HG03439 (cell line): ENCODE measurements at regions not wholly inside any gene's neighbourhood (a gene's known extent, or its start where the extent isn't known, plus 50 kb on each side); places are given as distances from the start of the nearest gene placed in this dataset.
A peak's percentile ranks its signal among the peaks of the same experiment; 100 is the strongest.

Source experiments
- ATAC-seq: cut with Tn5 transposase; IDR thresholded peaks from one replicate; pipeline ENCODE4 v1.9.1; 2021; ENCODE audit warnings: mild to moderate bottlenecking, moderate library complexity; ENCODE audit not compliant: unreplicated experiment

DNA sequence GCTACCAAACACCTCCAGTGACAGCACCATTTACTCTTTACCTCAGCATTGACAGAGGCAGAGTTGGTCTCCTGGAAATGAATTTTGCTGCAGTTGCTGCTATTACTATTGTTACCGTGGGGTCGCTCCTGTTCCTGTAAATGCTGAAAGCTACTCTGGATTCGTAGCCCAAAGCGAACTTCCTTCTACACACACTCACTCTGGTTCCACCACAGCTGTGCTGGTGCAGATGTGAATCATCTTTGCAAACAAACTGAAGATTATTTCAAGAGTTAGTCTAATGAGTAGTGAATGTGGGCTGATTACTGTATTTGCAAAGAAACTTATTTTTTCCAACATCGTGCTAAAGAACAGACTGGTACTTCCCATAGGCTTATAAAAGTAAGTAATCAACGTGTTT, 304.0 kb downstream of the LPIN1 start:
- no peak for ATAC-seq

DNA sequence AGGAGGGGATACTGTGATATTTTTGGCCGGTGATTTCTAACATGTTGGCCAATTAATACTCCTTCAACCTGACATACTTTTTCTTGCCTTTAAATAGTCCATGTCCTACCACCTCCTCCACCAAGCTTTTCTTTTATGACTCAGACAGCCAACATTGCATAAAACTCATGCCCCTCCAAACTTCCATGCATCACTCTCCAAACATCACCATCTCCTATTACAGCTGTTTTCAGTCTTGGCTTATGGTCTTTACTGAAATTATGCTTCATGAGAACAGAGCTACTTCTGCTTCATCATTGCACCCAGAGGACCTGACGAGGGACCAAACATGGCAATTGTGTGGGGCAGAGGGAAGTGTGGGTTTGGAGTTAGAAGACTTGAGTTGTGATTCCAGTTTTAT, 305.4 kb downstream of the LPIN1 start:
- no peak for ATAC-seq

DNA sequence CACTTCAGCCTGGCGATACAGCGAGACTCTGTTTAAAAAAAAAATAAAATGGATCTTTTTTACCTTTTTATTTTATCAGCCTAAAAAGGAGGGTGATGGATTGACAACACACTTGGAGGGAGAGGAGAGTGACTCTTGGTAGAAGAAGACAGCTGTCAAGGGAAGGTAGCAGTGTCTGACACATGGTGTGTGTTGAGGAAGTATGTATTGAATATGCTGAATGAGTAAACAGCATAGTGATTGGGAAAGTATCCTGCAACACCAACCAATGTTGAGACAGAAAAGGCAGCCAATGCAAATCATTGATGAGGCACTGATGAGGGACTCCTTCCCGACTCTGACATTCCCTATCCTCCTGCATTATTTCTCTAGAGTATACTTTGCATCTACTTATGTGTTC, 306.4 kb downstream of the LPIN1 start:
- ATAC-seq, result no peak

DNA sequence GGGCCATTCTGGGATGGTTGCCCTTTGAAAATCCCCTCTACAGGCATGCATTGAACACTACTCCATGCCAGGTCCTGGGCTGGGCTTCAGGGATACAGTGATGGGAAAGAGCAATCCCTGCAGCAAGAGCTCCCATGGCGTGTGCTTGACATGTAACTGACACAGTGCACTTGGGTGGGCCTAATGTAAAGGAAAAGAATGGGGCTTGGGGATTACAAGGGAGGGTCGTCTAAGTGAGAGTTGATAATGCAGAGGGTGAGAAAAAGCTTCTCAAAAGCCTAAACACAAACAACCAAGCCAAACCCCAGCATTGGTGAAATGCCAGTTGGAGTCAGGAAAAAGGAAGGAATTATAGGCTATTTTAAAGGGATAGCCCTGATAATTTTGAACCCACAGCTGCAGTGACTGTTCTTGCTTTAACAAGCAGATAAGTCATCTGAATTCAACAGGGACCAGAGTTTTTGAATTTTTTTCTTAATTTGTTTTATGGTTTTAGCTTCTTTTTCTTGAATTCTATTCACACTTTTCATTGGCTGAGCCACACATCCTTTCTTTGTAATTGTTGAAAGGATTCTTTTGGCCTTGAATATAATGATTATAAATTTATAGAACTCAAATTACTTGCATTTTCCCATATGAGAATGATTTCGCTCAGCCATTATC, 308.7 kb downstream of the LPIN1 start:
- ATAC-seq, result no peak

DNA sequence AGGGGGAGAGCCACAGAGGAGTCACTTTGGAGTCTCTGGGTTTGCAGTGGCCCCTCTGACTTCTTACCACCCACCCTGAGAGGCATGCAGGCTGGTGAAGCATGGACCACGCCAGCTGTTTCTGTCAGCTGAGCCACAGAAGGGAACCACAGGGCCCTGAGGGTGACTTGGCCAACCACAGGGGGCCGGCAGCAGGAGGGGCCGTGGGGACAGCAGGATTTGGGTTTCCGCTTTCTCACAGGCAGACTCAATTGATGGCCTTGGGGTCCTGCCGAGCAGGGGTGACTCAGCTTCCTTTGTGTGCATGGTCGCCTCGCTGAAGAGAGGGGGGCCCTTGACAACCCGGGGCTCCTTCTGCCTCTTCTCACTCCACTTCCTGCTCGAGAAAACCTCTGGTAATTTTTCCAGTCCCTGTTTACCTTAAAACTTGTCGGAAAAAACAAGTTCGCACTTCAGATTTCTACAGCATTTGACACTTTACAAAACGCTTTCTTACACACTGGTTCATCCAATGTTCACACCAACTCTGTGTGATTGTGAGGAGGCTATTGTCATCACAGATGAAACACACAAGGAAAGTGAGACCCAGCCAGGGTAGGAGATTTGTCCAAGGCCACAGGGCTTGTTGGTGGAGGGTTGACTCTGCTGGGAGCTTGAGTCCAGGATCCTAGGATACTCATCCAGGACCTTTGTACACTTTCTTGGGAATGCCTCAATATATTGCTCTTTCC, 311.2 kb downstream of the LPIN1 start:
- ATAC-seq, result peak; percentile 80

DNA sequence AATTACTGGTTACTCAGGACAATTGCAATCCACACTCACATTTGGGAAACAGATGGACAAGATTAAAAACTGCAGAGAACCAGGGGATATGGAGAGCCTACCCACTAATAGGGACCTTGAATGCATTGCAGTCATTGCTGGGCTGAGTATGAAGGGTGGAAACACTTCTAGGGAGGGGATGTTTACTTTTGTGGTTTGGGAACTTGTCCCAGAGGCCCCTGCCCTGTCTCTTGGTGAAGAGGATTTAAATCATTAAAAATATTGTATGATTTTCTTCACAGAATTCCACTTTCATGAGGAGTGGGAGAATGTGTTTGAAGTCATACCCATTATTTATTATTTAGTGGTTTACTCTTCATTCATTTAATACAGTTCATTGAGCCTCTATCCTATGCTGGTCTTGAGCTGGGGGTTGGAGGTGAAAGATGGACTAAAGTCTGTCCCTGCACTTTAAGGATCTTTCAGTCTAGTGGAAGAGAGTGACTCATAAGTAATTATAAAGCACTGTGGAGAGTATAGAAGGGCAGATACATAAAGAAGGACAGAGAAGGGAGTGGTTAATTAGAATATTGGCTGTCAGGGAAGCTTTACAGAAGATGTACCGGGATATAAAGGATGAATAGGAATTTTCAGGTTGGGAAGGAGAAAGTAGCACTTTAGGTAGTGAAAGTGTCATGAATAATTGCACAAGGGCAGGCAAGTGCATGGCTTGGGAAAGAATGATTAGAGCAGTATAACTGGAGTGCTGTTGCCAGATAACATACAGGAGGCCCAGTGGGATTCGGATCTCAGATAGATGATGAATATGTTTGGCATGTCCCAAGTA, 313.4 kb downstream of the LPIN1 start:
- ATAC-seq, result no peak

DNA sequence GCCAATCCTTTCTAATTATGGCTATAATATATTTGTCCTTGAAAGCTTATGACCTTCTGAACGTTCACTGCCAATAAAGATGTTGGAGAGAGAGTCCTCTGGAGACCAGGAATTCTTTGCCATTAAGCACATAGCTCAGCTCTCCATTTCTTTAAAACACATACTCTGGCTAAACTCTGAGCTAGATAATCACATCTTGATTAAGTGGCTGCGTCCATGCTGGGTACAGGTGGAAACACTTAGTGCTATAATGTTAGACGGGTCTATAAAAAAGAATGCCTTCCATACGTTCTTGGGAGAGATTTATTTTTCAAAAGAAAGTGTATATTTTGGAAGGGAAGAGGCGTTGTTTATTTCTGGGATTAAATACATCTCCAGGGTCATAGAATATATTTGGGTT, 314.5 kb downstream of the LPIN1 start:
- no peak for ATAC-seq

DNA sequence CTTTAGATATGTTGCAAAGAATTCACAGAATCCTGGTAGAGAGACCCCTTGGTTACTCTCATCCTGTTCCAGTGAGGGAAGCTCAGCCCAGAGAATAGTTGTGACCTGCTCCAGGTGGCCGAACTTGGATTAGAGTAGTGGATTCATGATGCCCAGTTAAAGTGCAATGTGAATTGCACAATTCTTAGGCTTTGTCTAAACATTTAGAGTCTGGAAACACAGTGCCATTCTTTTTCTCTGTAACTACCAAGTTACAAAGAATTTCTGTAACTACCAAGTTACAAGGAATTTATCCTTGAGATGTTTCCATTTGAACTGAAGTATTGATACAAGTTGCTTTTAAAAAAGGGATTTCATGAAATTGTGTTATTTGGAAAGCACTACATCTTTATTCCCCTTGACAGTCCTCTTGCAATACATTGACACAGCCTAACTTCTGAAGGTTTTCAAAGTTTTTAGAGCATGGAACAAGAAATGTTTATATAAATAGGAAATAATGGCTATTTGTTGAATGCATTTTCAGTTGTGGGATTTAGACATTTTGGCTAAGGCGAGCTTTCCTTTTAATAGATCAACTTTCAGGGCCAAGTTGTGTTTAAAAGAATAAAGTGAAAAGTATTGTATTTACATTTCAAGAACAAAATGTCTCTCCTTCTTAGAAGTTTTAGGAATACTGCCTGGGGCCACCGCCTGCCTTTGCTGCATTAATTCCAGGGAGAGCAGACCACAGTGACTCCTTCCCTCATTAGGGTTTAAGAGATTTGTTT, 315.0 kb downstream of the LPIN1 start:
- ATAC-seq, result no peak

DNA sequence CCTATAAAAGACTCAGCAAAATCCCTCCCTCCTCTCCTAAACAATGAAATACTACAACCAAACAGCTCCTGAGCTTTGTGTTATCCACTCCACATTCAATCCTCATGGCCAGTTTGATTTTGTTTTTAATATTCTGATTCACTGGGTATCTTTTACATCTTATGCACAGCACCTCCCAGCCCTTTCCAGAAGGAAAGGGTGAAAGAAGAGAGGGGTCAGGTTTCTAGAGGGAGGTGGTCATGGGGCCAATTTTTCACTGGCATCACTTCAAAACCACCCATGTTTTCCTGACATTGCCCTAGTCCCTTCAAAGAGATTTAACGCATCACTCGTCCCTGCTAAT, 315.6 kb downstream of the LPIN1 start:
- no peak for ATAC-seq

DNA sequence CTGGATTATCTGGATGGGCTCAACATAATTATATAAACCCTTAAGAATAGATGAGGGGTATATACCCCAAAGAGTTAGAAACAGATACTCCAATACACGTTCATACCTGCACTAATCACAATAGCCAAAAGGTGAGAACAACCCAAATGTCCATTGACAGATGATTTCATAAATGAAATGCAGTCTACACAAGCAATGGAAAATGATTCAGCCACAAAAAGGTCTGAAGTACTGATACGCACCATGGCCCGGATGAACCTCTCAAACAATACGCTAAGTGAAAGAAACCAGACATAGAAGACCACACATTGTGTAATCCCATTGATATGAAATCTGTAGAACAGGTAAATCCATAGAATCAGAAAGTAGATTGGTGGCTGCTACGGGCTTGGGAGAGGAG, 316.8 kb downstream of the LPIN1 start:
- ATAC-seq, result no peak

DNA sequence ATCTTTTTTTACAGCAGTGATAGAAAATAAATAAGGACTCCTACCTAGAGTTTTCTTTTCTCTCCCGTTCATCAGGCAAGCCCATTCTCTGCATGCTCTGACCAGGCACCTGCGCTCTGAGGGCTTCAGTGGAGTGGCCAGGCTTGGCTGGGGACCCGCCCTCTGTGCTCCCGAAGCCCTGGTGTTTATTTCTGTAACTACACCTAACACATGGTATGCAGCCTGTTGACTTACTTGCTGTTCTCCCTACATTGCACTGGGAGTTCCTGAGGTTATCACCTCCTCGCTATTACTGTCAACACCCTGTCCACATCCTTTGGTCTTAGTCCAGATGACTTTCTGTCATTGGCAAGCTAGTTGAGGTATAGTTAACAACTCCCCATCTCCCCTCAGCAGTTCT, 317.7 kb downstream of the LPIN1 start:
- no peak for ATAC-seq

DNA sequence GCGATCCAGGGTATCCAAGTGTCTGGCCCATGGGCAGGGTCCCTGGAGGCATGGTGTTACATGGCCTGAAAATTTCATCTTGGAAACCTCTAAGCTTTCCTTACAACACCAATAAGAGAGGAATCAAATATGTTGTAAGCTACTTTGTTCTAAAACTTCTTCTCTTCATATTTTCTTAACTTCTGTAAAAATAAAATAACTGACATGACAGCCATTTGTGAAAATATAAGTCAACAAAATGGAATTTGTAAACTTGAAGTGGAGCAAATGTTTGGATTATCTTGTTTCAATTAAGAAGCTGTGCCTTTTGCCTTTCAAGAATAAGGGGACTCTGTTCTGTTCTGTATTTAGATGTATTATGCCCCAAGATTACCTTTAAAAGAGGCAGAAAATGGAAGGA, 319.7 kb downstream of the LPIN1 start:
- ATAC-seq, result no peak

DNA sequence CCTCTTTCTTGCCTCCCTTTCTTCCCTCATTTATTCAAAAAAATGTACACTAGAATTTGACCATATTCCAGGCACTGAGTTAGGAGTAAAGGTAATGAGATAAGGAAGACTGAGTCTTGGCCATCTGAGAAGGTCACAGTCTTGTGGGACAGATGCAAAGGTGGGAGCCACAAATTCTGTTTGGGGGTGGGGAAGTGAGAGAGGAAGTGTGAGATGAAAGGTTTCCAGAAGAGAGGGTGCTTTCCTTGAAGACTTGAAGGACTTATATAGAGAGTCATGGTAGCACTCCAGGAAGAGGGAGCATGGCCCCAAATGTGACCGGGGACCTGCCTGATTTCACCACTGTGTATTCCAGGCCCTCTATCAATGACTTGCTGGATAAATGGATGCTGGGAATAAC, 320.6 kb downstream of the LPIN1 start:
- ATAC-seq, result no peak

DNA sequence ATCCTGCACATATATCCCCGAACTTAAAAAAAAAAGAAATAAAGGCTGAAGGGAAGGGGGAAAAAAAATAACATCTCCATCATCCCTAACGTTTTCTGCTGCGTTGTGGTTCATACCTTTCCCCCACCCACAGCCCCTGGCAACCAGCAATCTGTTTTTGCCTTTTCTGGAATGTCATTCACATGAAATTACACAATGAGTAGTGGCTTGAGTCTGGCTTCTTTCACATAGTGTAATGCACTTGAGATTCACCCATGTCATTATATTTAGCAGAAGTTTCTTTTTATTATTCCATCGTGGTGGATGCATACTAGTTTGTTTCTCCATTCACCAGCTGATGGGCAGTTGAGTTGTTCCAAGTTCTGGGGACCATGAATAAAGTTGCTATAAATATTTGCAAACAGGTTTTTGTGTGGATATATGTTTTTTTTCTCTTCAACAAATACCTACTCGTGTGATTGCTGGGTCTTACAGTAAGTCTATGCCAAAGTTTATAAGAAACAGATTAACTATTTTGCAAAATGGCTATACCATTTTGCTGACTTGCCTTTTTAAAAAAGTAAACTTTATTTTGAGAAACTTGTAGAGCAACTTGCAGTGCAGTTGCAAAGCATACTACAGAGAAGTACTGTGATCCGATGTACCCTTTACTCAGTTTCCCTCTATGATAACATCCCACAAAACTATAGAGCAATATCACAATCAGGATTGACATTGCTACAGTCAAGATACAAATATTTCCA, 322.5 kb downstream of the LPIN1 start:
- no peak for ATAC-seq

DNA sequence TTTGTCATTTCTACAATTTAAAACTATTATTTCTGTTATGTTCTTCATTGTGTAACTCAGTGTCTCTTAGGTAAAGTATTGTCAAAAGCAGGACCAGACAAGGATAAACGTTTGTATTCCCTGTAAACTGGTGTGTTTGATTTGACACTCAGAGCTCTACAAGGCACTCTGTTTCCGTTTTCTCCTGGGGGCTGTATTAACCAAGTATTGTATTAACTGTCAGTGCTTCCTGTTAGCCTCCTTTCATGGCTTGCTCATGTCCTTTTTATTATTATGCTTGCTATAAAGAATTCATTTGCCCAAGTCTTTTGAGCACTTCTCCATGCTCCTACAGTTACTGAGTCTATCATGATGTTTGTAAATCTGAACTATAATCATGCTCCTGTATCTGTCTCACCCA, 323.7 kb downstream of the LPIN1 start:
- no peak for ATAC-seq

DNA sequence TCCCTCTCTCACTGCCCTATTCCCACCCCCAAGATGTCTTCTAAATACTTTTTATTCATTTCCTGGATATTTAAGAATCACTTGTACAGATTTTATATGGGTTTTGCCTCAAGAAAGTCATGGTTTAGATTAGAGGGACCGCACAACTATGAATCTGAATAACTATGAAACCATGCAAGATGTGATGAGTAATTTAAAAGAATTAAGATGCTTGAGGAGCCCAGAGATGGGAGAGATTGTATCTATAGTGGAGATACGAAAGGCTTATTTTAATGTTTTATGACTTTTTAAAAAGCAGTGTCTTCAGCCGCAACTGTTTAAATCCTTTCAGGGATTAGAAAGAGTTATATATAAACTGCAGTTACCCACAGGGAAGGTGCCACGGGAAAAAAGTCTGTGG, 324.1 kb downstream of the LPIN1 start:
- no peak for ATAC-seq

DNA sequence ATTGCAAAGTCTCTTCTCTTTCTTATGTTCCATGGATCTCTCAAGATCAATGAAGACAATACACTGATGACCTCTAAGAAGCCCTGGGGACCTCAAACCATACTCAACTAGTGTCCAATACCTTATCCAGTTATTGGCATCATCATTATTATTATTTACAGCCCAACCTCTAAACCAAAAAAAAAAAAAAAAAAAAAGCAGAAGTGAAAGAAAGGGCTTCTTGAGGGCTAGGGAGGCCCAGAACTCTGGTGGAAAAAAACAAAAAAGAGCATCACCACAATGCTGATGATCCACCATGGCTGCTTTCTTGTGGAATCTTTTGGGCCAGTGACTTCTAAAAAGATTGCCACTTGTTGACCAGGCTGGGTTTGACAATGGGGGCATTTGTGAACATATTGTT, 324.9 kb downstream of the LPIN1 start:
- ATAC-seq, result no peak

DNA sequence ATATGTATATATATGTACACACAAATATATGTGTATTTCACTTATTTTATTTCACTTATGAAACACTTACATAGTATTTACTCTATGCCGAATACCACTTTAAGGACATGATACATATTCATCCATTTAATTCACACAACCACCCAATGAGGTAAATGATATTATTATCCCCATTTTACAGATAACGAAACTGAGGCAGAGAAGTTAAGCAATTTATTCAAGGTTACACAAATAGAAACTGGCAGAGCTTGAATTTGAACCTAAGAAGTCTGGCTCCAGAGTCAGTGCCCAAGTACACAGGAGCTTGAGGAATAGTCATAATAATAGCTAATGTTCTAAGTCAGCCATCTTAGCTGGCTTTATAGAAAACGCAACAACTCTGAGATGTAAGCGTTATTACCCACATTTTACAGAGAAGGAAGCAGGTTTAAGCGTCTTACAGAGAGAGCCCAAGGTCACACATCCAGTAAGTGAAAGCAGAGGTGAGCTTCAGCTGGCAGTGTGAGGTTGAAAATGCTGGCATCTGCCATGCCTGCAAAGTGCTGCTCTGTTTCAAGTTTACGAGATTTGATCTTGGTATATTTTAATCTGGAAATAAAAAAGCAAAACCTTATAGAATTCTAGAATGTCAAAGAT, 326.9 kb downstream of the LPIN1 start:
- ATAC-seq, result no peak

DNA sequence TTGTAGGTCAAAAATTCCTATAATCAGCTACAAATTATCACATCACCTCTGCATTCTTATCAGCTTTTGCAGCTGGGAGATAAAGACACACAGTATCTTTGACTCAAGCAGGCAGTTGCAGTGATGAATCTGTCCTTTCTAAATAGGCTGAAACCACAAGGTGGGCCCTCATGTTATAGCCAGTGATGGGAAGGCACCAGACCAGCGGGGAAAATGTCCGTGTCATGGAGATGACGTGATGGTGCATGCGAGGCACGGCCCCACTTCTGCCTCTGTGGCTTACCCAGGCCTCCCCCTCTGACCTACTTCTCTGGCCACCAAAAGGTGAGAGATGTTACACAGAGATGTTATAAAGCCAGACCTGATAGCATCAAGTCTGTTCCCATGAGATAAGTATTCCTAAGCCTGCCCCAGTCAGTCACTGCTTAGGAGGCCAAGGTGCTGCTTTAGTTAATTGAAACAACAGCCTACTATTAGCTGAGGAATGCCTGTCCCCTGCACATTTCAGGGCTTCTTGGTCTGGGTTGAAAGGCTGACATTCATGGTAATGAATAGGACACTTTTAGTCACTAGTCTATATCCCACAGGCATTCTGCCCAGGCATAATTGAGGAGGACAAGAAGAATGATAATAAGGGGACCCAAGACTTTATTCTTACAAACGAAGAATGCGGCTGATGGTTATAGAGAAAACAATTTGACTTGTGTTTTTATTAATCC, 327.9 kb downstream of the LPIN1 start:
- ATAC-seq, result no peak

DNA sequence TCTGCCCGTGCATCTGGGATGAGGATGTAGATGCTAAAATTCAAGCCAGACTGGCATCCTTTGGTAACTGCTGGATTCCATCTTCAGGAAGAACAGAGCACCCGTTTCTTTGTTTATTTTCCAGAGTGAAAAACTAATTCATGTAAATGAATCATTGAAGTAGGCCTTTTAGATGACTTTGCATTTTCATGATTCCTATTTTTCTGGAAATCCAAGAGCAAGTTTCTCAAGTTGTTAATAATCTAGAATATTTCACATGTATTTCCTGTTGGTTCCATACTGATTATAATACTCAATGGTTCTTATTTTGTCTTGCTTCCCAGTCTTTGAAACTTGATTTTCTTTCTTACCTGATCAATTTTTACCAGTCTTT, 328.4 kb downstream of the LPIN1 start:
- ATAC-seq, result no peak
